Vagina (tissue), 2 donors: ENCODE measurements at regions not wholly inside any gene's neighbourhood (a gene's known extent, or its start where the extent isn't known, plus 50 kb on each side); places are given as distances from the start of the nearest gene placed in this dataset.

Experiments used
- DNase-seq, 2 donors: peaks; one replicate each; pipeline ENCODE4 v3.0.0-alpha.2; 2017; ENCODE audit errors: extremely low spot score in 2 of 2
- H3K27ac ChIP-seq: fragments of 200-600 bp; sonication (generic); one replicate; pipeline ENCODE4 v1.5.1; 2019
- H3K27me3 ChIP-seq: fragments of 200-600 bp; sonication (generic); one replicate; pipeline ENCODE4 v1.5.1; 2019
- H3K36me3 ChIP-seq, 2 donors: fragments of 200-600 bp; sonication (generic); one replicate each; pipeline ENCODE4 v1.5.1; 2017 to 2019
- H3K4me1 ChIP-seq: fragments of 200-600 bp; sonication (generic); one replicate; pipeline ENCODE4 v1.5.1; 2019
- H3K4me3 ChIP-seq, 2 donors: fragments of 200-600 bp; sonication (generic); 1 replicate in 1 of 2; 2 replicates in 1 of 2; pipeline ENCODE4 v1.5.1; 2016 to 2019
- H3K9me3 ChIP-seq: fragments of 200-600 bp; sonication (generic); one replicate; pipeline ENCODE4 v1.5.1; 2019
- CTCF ChIP-seq, 3 experiments: fragments of 450-650 bp in 2 of 3; fragments of 200-600 bp in 1 of 3; sonication (generic) in 1 of 3; IDR thresholded peaks; one replicate each; pipeline ENCODE4 v1.5.1; 2017 to 2019; ENCODE audit warnings: antibody characterized with exemption in 3 of 3, mild to moderate bottlenecking in 2 of 3, moderate library complexity in 2 of 3
- POLR2A ChIP-seq, 2 donors: fragments of 450-650 bp; IDR thresholded peaks; one replicate each; pipeline ENCODE4 v1.6.1; 2017; ENCODE audit warnings: antibody characterized with exemption in 2 of 2, mild to moderate bottlenecking in 2 of 2, moderate library complexity in 2 of 2
- POLR2AphosphoS5 ChIP-seq, 2 donors: sonication (generic); formaldehyde crosslinking; IDR thresholded peaks; one replicate each; pipeline ENCODE4 v1.9.0; 2017; ENCODE audit warnings: antibody characterized with exemption in 2 of 2, mild to moderate bottlenecking in 2 of 2, low read depth in 1 of 2; ENCODE audit not compliant: insufficient read depth in 1 of 2
- intact Hi-C: fragments of 100-400 bp; cut with DNase I; formaldehyde crosslinking; loops from one replicate; pipeline ENCODE4 v1.15.1; 2023

- Histone ChIP-seq H3K27me3 (no peaks in the 10 kb centered on the region), H3K9me3 (no peaks in the 10 kb centered on the region), H3K36me3 (no peaks in the 10 kb centered on the region), H3K27ac (no peak overlapping the region), H3K4me3 (no peak overlapping the region), H3K4me1 (no peaks in the 10 kb centered on the region)
- no peak for DNase-seq
- TF ChIP-seq CTCF (IDR thresholded peaks at IDR 0.05): no peak
- TF ChIP-seq POLR2AphosphoS5 (IDR thresholded peaks at IDR 0.05; ENCODE audit: insufficient read depth in 1 of 2, low read depth in 1 of 2): no peak
- TF ChIP-seq POLR2A (IDR thresholded peaks at IDR 0.05): no peak
- intact Hi-C loops: no loop called here
Observed at GRCh38 chr6:12221856-12222255, 68.3 kb upstream of the EDN1 start.

GRCh38 chr6:12222405-12223366 lies 67.5 kb upstream of the EDN1 start:
- H3K4me3 ChIP-seq: no peak overlapping the region
- intact Hi-C loops: no loop called here
- TF ChIP-seq POLR2A (IDR thresholded peaks at IDR 0.05) (no peak), CTCF (IDR thresholded peaks at IDR 0.05) (no peak), POLR2AphosphoS5 (IDR thresholded peaks at IDR 0.05; ENCODE audit: insufficient read depth in 1 of 2, low read depth in 1 of 2) (peak in 1 of 2 donors; percentile 12)
- H3K9me3 ChIP-seq: no peaks in the 10 kb centered on the region
- H3K36me3 ChIP-seq: no peaks in the 10 kb centered on the region
- DNase-seq: no peak
- H3K27me3 ChIP-seq: no peaks in the 10 kb centered on the region
- no peak overlapping the region for H3K27ac ChIP-seq
- no peaks in the 10 kb centered on the region for H3K4me1 ChIP-seq

GRCh38 chr6:12223383-12223782 lies 66.8 kb upstream of the EDN1 start:
- no peak for TF ChIP-seq POLR2AphosphoS5 (IDR thresholded peaks at IDR 0.05; ENCODE audit: insufficient read depth in 1 of 2, low read depth in 1 of 2)
- TF ChIP-seq CTCF (IDR thresholded peaks at IDR 0.05): no peak
- no peak for TF ChIP-seq POLR2A (IDR thresholded peaks at IDR 0.05)
- Histone ChIP-seq H3K4me3 (no peak overlapping the region), H3K9me3 (no peaks in the 10 kb centered on the region), H3K27ac (no peak overlapping the region), H3K4me1 (no peaks in the 10 kb centered on the region), H3K27me3 (no peaks in the 10 kb centered on the region), H3K36me3 (no peaks in the 10 kb centered on the region)
- intact Hi-C loops: no loop called here
- no peak for DNase-seq

- intact Hi-C loops: no loop called here
- no peaks in the 10 kb centered on the region for H3K4me1 ChIP-seq
- H3K36me3 ChIP-seq: no peaks in the 10 kb centered on the region
- H3K27me3 ChIP-seq: no peaks in the 10 kb centered on the region
- DNase-seq: no peak
- H3K9me3 ChIP-seq: no peaks in the 10 kb centered on the region
- no peak overlapping the region for H3K4me3 ChIP-seq
- H3K27ac ChIP-seq: no peak overlapping the region
- TF ChIP-seq POLR2AphosphoS5 (IDR thresholded peaks at IDR 0.05; ENCODE audit: insufficient read depth in 1 of 2, low read depth in 1 of 2): no peak
- no peak for TF ChIP-seq CTCF (IDR thresholded peaks at IDR 0.05)
- TF ChIP-seq POLR2A (IDR thresholded peaks at IDR 0.05): no peak
Observed at GRCh38 chr6:12224251-12224650, 65.9 kb upstream of the EDN1 start.
